Astrocyte (in vitro differentiated cells and primary cell): ENCODE measurements at regions not wholly inside any gene's neighbourhood (a gene's known extent, or its start where the extent isn't known, plus 50 kb on each side); places are given as distances from the start of the nearest gene placed in this dataset.

Experiments
- CTCF ChIP-seq: IDR thresholded peaks from 2 replicates; pipeline ENCODE4 v1.5.1; 2011; ENCODE audit warnings: low read depth, mild to moderate bottlenecking, inconsistent platforms, low read length, moderate library complexity; ENCODE audit not compliant: insufficient read depth
- EZH2 ChIP-seq: IDR thresholded peaks from 2 replicates; pipeline ENCODE4 v1.6.1; 2012; ENCODE audit warnings: mild to moderate bottlenecking, low read length, inconsistent platforms; ENCODE audit not compliant: insufficient read depth

GRCh38 chr5:39951070-39951469 is 526.3 kb upstream of the DAB2 start:
- no peak for TF ChIP-seq CTCF
- TF ChIP-seq EZH2: no peak
